ENCODE measurements at regions not wholly inside any gene's neighbourhood (a gene's known extent, or its start where the extent isn't known, plus 50 kb on each side); places are given as distances from the start of the nearest gene placed in this dataset.

GRCh38 chr3:31176045-31176444 lies 281.6 kb upstream of the GADL1 start:
- TF ChIP-seq CTCF (IDR thresholded peaks at IDR 0.05) (no peak), POLR2A (IDR thresholded peaks at IDR 0.05) (no peak)

Data from breast epithelium (tissue), 3 donors.